ENCODE measurements at regions not wholly inside any gene's neighbourhood (a gene's known extent, or its start where the extent isn't known, plus 50 kb on each side); places are given as distances from the start of the nearest gene placed in this dataset.

GRCh38 chr11:19410032-19410431 lies 169.3 kb upstream of the E2F8 start (continued):
- no peak for TF ChIP-seq ZBTB33 (CRISPR knock-in tag; IDR thresholded peaks at IDR 0.05)
- no peak for TF ChIP-seq RBFOX2 (IDR thresholded peaks at IDR 0.05; ENCODE audit: low read depth, low read length)

- no peaks in the 10 kb centered on the region for H3K9me1 ChIP-seq (ENCODE audit: control insufficient read depth, insufficient read depth, low read length)
- in situ Hi-C loops (cut with MboI) (no loop called here), intact Hi-C loops (cut with micrococcal nuclease) (no loop called here)
- TF ChIP-seq SMAD3 (CRISPR knock-in tag; conservative IDR thresholded peaks at IDR 0.05) (no peak), FOXO4 (CRISPR knock-in tag; IDR thresholded peaks at IDR 0.05) (no peak), TFE3 (CRISPR knock-in tag; IDR thresholded peaks at IDR 0.05) (no peak)
- no peak for FAIRE-seq
- H3K9ac ChIP-seq (ENCODE audit: insufficient read depth in 1 of 2, low read depth in 2 of 2, low read length in 2 of 2): no peak overlapping the region
- H3K36me3 ChIP-seq (ENCODE audit: control insufficient read depth, insufficient read depth, low read length): no peaks in the 10 kb centered on the region
- no TSS peak for BruUV-seq (replicated peaks)
- H3K27me3 ChIP-seq (ENCODE audit: control insufficient read depth in 2 of 2, insufficient read depth in 2 of 2, low read length in 2 of 2): peaks cover 8 to 35% of the 10 kb centered on the region in 2 experiments; a peak in 4 of 5 replicates
- no peaks in the 10 kb centered on the region for H3K9me3 ChIP-seq (replicated peaks; ENCODE audit: control insufficient read depth, insufficient read depth, low read depth, low read length)
- CTCF ChIA-PET (ENCODE audit: low intra/inter-chr PET ratio): no interaction called here
- ATAC-seq: no peak
- 5% methylated on average over 3 of the region's 3 CpGs for WGBS (ENCODE audit: insufficient coverage, low coverage, missing lambda C conversion rate)
- H2AFZ ChIP-seq (ENCODE audit: low read depth, low read length): no peak overlapping the region
- H3K4me1 ChIP-seq (replicated peaks in 1 of 2; ENCODE audit: control insufficient read depth in 2 of 2, insufficient read depth in 2 of 2, low read length in 2 of 2): no peaks in the 10 kb centered on the region
- H3K4me3 ChIP-seq: no peak overlapping the region
- H3K79me2 ChIP-seq (ENCODE audit: control insufficient read depth, insufficient read depth, low read length): no peaks in the 10 kb centered on the region
- POLR2A ChIA-PET: no interaction called here
- H3K27ac ChIP-seq (ENCODE audit: extremely low read depth, low read depth, low read length): no peak overlapping the region
- no peak overlapping the region for H3K4me2 ChIP-seq (ENCODE audit: insufficient read depth, low read length)
- no peak for DNase-seq (ENCODE audit: extremely low read depth in 1 of 4, low spot score in 3 of 4)
- H4K20me1 ChIP-seq (replicated peaks; ENCODE audit: control insufficient read depth, insufficient read depth, low read length): no peaks in the 10 kb centered on the region
These were observed 168.6 kb upstream of the E2F8 start for GRCh38 chr11:19409307-19409706.
